HepG2 (cell line): ENCODE measurements at regions not wholly inside any gene's neighbourhood (a gene's known extent, or its start where the extent isn't known, plus 50 kb on each side); places are given as distances from the start of the nearest gene placed in this dataset.

Experiments
- ATAC-seq: fragments of 200-7000 bp; cut with Tn5 transposase; 3 replicates; pipeline ENCODE4 v1.9.1; 2020; ENCODE audit warnings: mild to moderate bottlenecking, moderate library complexity
- BruUV-seq: library from RNA; stranded (reverse); fragments of 400-500 nt; replicated peaks from 2 replicates; lab custom pipeline; 2021; lab: Mats Ljungman, UMichigan
- CTCF ChIA-PET: fragments of 300-600 bp; formaldehyde crosslinking; extraction: SDS; loops from one replicate; lab custom pipeline; 2021; ENCODE audit warnings: low total read pairs, inconsistent platforms, low intra/inter-chr PET ratio; lab: Yijun Ruan, JAX
- POLR2A ChIA-PET: fragments of 350-600 bp; sonication (Branson Sonifier 250); formaldehyde crosslinking; loops from one replicate; lab custom pipeline; 2020; ENCODE audit warnings: antibody characterized with exemption, inconsistent platforms; lab: Yijun Ruan, JAX
- DNase-seq: peaks from one replicate; pipeline ENCODE4 v3.0.0-alpha.2; 2015; ENCODE audit warnings: low spot score
- FAIRE-seq: peaks from 3 replicates; lab custom pipeline; 2011; peaks lifted over from hg19 to GRCh38; lab: Jason Lieb, UNC
- H2AFZ ChIP-seq: one replicate; pipeline ENCODE4 v1.6.1; 2011; ENCODE audit warnings: low read length, inconsistent platforms
- H3K27ac ChIP-seq: fragments of 300-600 bp; 3 replicates; pipeline ENCODE4 v1.8.0; 2011; ENCODE audit warnings: mixed run types, mild to moderate bottlenecking, mixed read lengths, low read length, inconsistent platforms; ENCODE audit not compliant: insufficient read depth; ENCODE audit errors: extremely low read length
- H3K27me3 ChIP-seq, 2 experiments: fragments of 200-600 bp in 1 of 2; 2 replicates in 1 of 2; 3 replicates in 1 of 2; pipeline versions ENCODE4 v1.6.0 to v1.8.0; 2011; ENCODE audit warnings: low read length in 2 of 2, mild to moderate bottlenecking in 2 of 2, moderate library complexity in 2 of 2, inconsistent platforms in 1 of 2; ENCODE audit not compliant: insufficient read depth in 2 of 2, control insufficient read depth in 1 of 2
- H3K36me3 ChIP-seq, 2 experiments: fragments of 200-600 bp in 1 of 2; replicated peaks in 1 of 2; 2 replicates in 1 of 2; 3 replicates in 1 of 2; pipeline versions ENCODE4 v1.5.1 to v1.8.0; 2011; ENCODE audit warnings: low read length in 2 of 2, inconsistent platforms in 1 of 2; ENCODE audit not compliant: insufficient read depth in 2 of 2, control insufficient read depth in 1 of 2
- H3K4me1 ChIP-seq: 2 replicates; pipeline ENCODE4 v1.5.1; 2012; ENCODE audit warnings: low read length, inconsistent platforms; ENCODE audit not compliant: insufficient read depth
- H3K4me2 ChIP-seq: 2 replicates; pipeline ENCODE4 v1.6.0; 2011; ENCODE audit warnings: low read depth, low read length, inconsistent platforms
- H3K4me3 ChIP-seq, 3 experiments: fragments of 200-600 bp in 1 of 3; sonication (generic), shearing (Covaris generic) in 1 of 3; replicated peaks in 1 of 3; 2 replicates each; pipeline ENCODE4 v1.5.1; 2011 to 2016; ENCODE audit warnings: low read length in 3 of 3, inconsistent platforms in 2 of 3, low read depth in 2 of 3, mild to moderate bottlenecking in 2 of 3, control low read depth in 1 of 3, mixed read lengths in 1 of 3; ENCODE audit not compliant: insufficient read depth in 1 of 3
- H3K79me2 ChIP-seq: one replicate; pipeline ENCODE4 v1.6.1; 2011; ENCODE audit warnings: low read length, inconsistent platforms; ENCODE audit not compliant: insufficient read depth
- H3K9ac ChIP-seq: 2 replicates; pipeline ENCODE4 v1.6.0; 2011; ENCODE audit warnings: mild to moderate bottlenecking, low read depth, low read length, inconsistent platforms; ENCODE audit not compliant: insufficient read depth
- H3K9me3 ChIP-seq: 2 replicates; pipeline ENCODE4 v1.5.1; 2012; ENCODE audit warnings: mild to moderate bottlenecking, low read length
- H4K20me1 ChIP-seq: 2 replicates; pipeline ENCODE4 v1.6.0; 2011; ENCODE audit warnings: inconsistent platforms, mild to moderate bottlenecking, low read length, moderate library complexity; ENCODE audit not compliant: insufficient read depth
- CHD4 ChIP-seq: fragments of 200-600 bp; sonication (generic); IDR thresholded peaks from 2 replicates; pipeline ENCODE4 v1.7.0; 2017; ENCODE audit warnings: mild to moderate bottlenecking, low read length, borderline replicate concordance
- HOXA5 ChIP-seq: sonication (generic); formaldehyde crosslinking; IDR thresholded peaks from 2 replicates; pipeline ENCODE4 v1.4.0; 2020; ENCODE audit warnings: missing genetic modification reagents
- ISL2 ChIP-seq: sonication (generic); formaldehyde crosslinking; IDR thresholded peaks from 2 replicates; pipeline ENCODE4 v1.5.0; 2020; ENCODE audit warnings: missing genetic modification reagents
- PLRG1 ChIP-seq: fragments of 450-650 bp; conservative IDR thresholded peaks from 2 replicates; pipeline ENCODE4 v1.6.1; 2016
- SNAPC5 ChIP-seq: sonication (generic); formaldehyde crosslinking; IDR thresholded peaks from 2 replicates; pipeline ENCODE4 v1.8.1; 2023; ENCODE audit warnings: mild to moderate bottlenecking, missing genetic modification reagents, borderline replicate concordance
- TIGD3 ChIP-seq: sonication (generic); formaldehyde crosslinking; IDR thresholded peaks from 2 replicates; pipeline ENCODE4 v1.5.1; 2020; ENCODE audit warnings: mild to moderate bottlenecking, missing genetic modification reagents, borderline replicate concordance
- ZBTB37 ChIP-seq: sonication (generic); formaldehyde crosslinking; IDR thresholded peaks from 2 replicates; pipeline ENCODE4 v1.4.0; 2020; ENCODE audit warnings: mild to moderate bottlenecking, missing genetic modification reagents
- ZNF30 ChIP-seq: sonication (generic); formaldehyde crosslinking; IDR thresholded peaks from 2 replicates; pipeline ENCODE4 v1.5.0; 2020; ENCODE audit warnings: mild to moderate bottlenecking, missing genetic modification reagents
- ZNF543 ChIP-seq: sonication (generic); formaldehyde crosslinking; IDR thresholded peaks from 2 replicates; pipeline ENCODE4 v1.4.0; 2020; ENCODE audit warnings: mild to moderate bottlenecking, missing genetic modification reagents
- ZNF775 ChIP-seq: sonication (generic); formaldehyde crosslinking; IDR thresholded peaks from 2 replicates; pipeline ENCODE4 v1.4.0; 2020; ENCODE audit warnings: missing genetic modification reagents, mild to moderate bottlenecking, moderate library complexity, borderline replicate concordance
- ZSCAN29 ChIP-seq: sonication (generic); formaldehyde crosslinking; conservative IDR thresholded peaks from 2 replicates; pipeline ENCODE4 v1.4.0; 2020; ENCODE audit warnings: mild to moderate bottlenecking, missing genetic modification reagents
- WGBS: methylation state at CpG from one replicate; pipeline ENCODE4 v1.1.6; 2017; ENCODE audit warnings: low lambda C conversion rate; 5-methylcytosine and 5-hydroxymethylcytosine counted together
- in situ Hi-C: cut with HindIII; loops from 2 replicates; pipeline ENCODE4 v1.10.0; 2017; ENCODE audit warnings: low pct_unique_long_range_greater_than_20kb; ENCODE audit not compliant: extremely low pct_ligation_motif_present
- intact Hi-C: fragments of 100-400 bp; cut with micrococcal nuclease; formaldehyde crosslinking; loops from one replicate; pipeline ENCODE4 v1.10.0; 2022; ENCODE audit not compliant: unreplicated experiment

GRCh38 chr4:41427931-41428600, 109.9 kb upstream of the LIMCH1 start:
- ATAC-seq (no peak), FAIRE-seq (no peak)
- H3K4me1 ChIP-seq = no peaks in the 10 kb centered on the region
- CTCF ChIA-PET = no interaction called here
- no peak overlapping the region for H2AFZ ChIP-seq
- in situ Hi-C loops = no loop called here
- no peaks in the 10 kb centered on the region for H3K9me3 ChIP-seq
- intact Hi-C loops = no loop called here
- 0% methylated on average over 3 of the region's 3 CpGs for WGBS
- H3K9ac ChIP-seq = no peak overlapping the region
- no peak overlapping the region for H3K27ac ChIP-seq
- H3K4me2 ChIP-seq = no peak overlapping the region
- TF ChIP-seq ZNF30 (CRISPR knock-in tag) (no peak), ZSCAN29 (CRISPR knock-in tag) (no peak), SNAPC5 (CRISPR knock-in tag) (no peak), ISL2 (CRISPR knock-in tag) (no peak), ZNF775 (no peak), TIGD3 (no peak), PLRG1 (no peak), HOXA5 (CRISPR knock-in tag) (no peak), ZNF543 (no peak), ZBTB37 (CRISPR knock-in tag) (no peak), CHD4 (no peak)
- TF ChIP-seq, all 625 proteins: peak for 0
- no peaks in the 10 kb centered on the region for H3K36me3 ChIP-seq
- no peaks in the 10 kb centered on the region for H4K20me1 ChIP-seq
- BruUV-seq = no TSS peak
- H3K27me3 ChIP-seq = peaks cover 0 to 5% of the 10 kb centered on the region in 2 experiments; a peak in 3 of 5 replicates
- no peak for DNase-seq
- POLR2A ChIA-PET = no interaction called here
- H3K4me3 ChIP-seq = no peak overlapping the region
- H3K79me2 ChIP-seq = no peaks in the 10 kb centered on the region
